Hepatocyte (in vitro differentiated cells): ENCODE measurements at regions not wholly inside any gene's neighbourhood (a gene's known extent, or its start where the extent isn't known, plus 50 kb on each side); places are given as distances from the start of the nearest gene placed in this dataset.
"Not testable (repeated sequence)": the region's sequence is repeated elsewhere in the genome, so short reads cannot be mapped to it uniquely, and the experiment has no call there.

ENCODE experiments used
- DNase-seq: peaks from one replicate; pipeline ENCODE4 v3.0.0-alpha.2; 2016; ENCODE audit warnings: low spot score
- H2AFZ ChIP-seq: fragments of 200-600 bp; sonication (generic); 2 replicates; pipeline ENCODE4 v1.6.0; 2016; ENCODE audit warnings: antibody characterized with exemption, mild to moderate bottlenecking
- H3K27ac ChIP-seq: fragments of 200-600 bp; sonication (generic); 2 replicates; pipeline ENCODE4 v1.5.1; 2016; ENCODE audit warnings: mild to moderate bottlenecking
- H3K27me3 ChIP-seq: fragments of 200-600 bp; sonication (generic); 2 replicates; pipeline ENCODE4 v1.6.1; 2016
- H3K36me3 ChIP-seq: fragments of 200-600 bp; sonication (generic); replicated peaks from 2 replicates; pipeline ENCODE4 v1.5.1; 2016; ENCODE audit warnings: low read depth; ENCODE audit not compliant: insufficient read depth
- H3K4me1 ChIP-seq: fragments of 200-600 bp; sonication (generic); 2 replicates; pipeline ENCODE4 v1.5.1; 2016; ENCODE audit warnings: mild to moderate bottlenecking, moderate library complexity; ENCODE audit not compliant: insufficient read depth
- H3K4me2 ChIP-seq: fragments of 200-600 bp; sonication (generic); 2 replicates; pipeline ENCODE4 v1.6.0; 2016
- H3K4me3 ChIP-seq: fragments of 200-600 bp; sonication (generic); 2 replicates; pipeline ENCODE4 v1.5.1; 2016; ENCODE audit warnings: mild to moderate bottlenecking
- H3K79me2 ChIP-seq: fragments of 200-600 bp; sonication (generic); 2 replicates; pipeline ENCODE4 v1.6.0; 2017; ENCODE audit warnings: mild to moderate bottlenecking
- H3K9me2 ChIP-seq: fragments of 200-600 bp; sonication (generic); replicated peaks from 2 replicates; pipeline ENCODE4 v1.6.0; 2017; ENCODE audit warnings: mild to moderate bottlenecking; ENCODE audit not compliant: insufficient read depth
- H3K9me3 ChIP-seq: fragments of 200-600 bp; sonication (generic); 2 replicates; pipeline ENCODE4 v1.5.1; 2016; ENCODE audit warnings: low read depth, mild to moderate bottlenecking
- H4K20me1 ChIP-seq: fragments of 200-600 bp; sonication (generic); 2 replicates; pipeline ENCODE4 v1.6.0; 2016; ENCODE audit warnings: mild to moderate bottlenecking; ENCODE audit not compliant: insufficient read depth, poor library complexity, severe bottlenecking
- EZH2 ChIP-seq: fragments of 200-600 bp; sonication (generic); IDR thresholded peaks from 2 replicates; pipeline ENCODE4 v1.6.1; 2016; ENCODE audit warnings: antibody characterized with exemption, mild to moderate bottlenecking, borderline replicate concordance
- EZH2phosphoT487 ChIP-seq: fragments of 200-600 bp; sonication (generic); IDR thresholded peaks from one replicate; pipeline ENCODE4 v1.6.1; 2018; ENCODE audit warnings: antibody characterized with exemption, mild to moderate bottlenecking, low read depth, moderate library complexity; ENCODE audit not compliant: unreplicated experiment, severe bottlenecking
- WGBS: methylation state at CpG from one replicate; pipeline ENCODE4 v1.1.6; 2016; ENCODE audit warnings: low lambda C conversion rate; ENCODE audit errors: missing lambda C conversion rate; 5-methylcytosine and 5-hydroxymethylcytosine counted together
- TF ChIP-seq, protein P1 (sequence below): fragments of 200-600 bp; sonication (generic); IDR thresholded peaks from 2 replicates; pipeline ENCODE4 v1.5.1; 2016; ENCODE audit warnings: antibody characterized with exemption, mild to moderate bottlenecking; ENCODE audit not compliant: poor library complexity

DNA sequence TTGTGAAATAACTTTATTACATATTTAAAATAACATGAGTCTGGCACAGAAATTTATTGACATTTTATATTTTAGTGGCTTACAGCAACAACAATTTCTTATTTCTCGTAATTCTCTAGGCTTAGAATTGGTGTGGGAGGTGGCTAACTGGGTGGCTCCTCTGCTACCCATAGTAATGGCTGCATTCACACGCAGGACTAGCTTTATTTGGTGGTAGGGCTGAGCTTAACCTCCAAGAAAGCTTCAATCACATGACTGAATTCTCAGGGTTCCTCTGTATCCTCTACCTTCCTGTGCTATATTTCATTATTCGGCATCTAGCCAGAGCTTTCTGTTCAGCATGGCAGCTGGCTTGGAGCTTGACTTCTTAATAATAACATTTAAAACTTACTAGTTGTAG is 138.8 kb downstream of the ZWINT start:
- H3K27me3 ChIP-seq, result no peaks in the 10 kb centered on the region
- H3K36me3 ChIP-seq, result no peaks in the 10 kb centered on the region
- H3K9me3 ChIP-seq, result no peaks in the 10 kb centered on the region
- H3K27ac ChIP-seq, result no peak overlapping the region
- no peaks in the 10 kb centered on the region for H3K4me1 ChIP-seq
- H4K20me1 ChIP-seq, result no peaks in the 10 kb centered on the region
- WGBS, result 82% methylated on average over 3 of the region's 3 CpGs
- TF ChIP-seq EZH2phosphoT487 (no peak), EZH2 (no peak)
- TF ChIP-seq, protein P1, sequence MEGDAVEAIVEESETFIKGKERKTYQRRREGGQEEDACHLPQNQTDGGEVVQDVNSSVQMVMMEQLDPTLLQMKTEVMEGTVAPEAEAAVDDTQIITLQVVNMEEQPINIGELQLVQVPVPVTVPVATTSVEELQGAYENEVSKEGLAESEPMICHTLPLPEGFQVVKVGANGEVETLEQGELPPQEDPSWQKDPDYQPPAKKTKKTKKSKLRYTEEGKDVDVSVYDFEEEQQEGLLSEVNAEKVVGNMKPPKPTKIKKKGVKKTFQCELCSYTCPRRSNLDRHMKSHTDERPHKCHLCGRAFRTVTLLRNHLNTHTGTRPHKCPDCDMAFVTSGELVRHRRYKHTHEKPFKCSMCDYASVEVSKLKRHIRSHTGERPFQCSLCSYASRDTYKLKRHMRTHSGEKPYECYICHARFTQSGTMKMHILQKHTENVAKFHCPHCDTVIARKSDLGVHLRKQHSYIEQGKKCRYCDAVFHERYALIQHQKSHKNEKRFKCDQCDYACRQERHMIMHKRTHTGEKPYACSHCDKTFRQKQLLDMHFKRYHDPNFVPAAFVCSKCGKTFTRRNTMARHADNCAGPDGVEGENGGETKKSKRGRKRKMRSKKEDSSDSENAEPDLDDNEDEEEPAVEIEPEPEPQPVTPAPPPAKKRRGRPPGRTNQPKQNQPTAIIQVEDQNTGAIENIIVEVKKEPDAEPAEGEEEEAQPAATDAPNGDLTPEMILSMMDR, result no peak
- H3K79me2 ChIP-seq, result no peaks in the 10 kb centered on the region
- no peak for DNase-seq
- no peak overlapping the region for H2AFZ ChIP-seq
- no peaks in the 10 kb centered on the region for H3K9me2 ChIP-seq
- no peak overlapping the region for H3K4me3 ChIP-seq
- H3K4me2 ChIP-seq, result no peak overlapping the region

DNA sequence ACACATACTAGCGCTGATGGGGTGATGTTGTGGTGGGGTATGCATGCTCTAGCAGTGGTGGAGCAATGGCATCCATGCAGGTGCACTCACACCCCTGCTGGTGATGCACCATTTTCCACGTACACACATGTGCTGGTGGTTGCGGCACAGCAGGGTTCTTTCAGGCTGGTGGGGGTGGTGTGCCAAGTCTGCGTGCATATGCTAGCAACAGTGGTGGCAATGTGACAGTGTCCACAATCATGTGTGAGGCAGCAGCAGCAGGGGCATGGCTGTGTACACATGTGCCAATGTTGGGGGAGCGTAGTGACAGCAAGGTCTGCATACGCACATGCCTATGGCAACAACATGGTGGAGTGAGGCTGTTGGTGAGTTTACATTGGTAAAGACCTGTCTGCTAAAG is 148.1 kb downstream of the ZWINT start:
- H3K4me2 ChIP-seq, result no peak overlapping the region
- H3K9me3 ChIP-seq, result no peaks in the 10 kb centered on the region
- H4K20me1 ChIP-seq, result no peaks in the 10 kb centered on the region
- no peaks in the 10 kb centered on the region for H3K9me2 ChIP-seq
- no peak for DNase-seq
- H2AFZ ChIP-seq, result no peak overlapping the region
- no peak overlapping the region for H3K27ac ChIP-seq
- 96% methylated on average over 6 of the region's 6 CpGs for WGBS
- H3K36me3 ChIP-seq, result no peaks in the 10 kb centered on the region
- no peaks in the 10 kb centered on the region for H3K79me2 ChIP-seq
- no peaks in the 10 kb centered on the region for H3K27me3 ChIP-seq
- no peaks in the 10 kb centered on the region for H3K4me1 ChIP-seq
- TF ChIP-seq EZH2phosphoT487, result no peak
- no peak for TF ChIP-seq EZH2
- TF ChIP-seq, protein P1, result no peak
- H3K4me3 ChIP-seq, result no peak overlapping the region

- H3K4me3 ChIP-seq, result no peak overlapping the region
- H3K27ac ChIP-seq, result no peak overlapping the region
- H3K36me3 ChIP-seq, result no peaks in the 10 kb centered on the region
- H3K27me3 ChIP-seq, result no peaks in the 10 kb centered on the region
- H2AFZ ChIP-seq, result no peak overlapping the region
- no peaks in the 10 kb centered on the region for H3K9me2 ChIP-seq
- H3K9me3 ChIP-seq, result no peaks in the 10 kb centered on the region
- 73% methylated on average over 2 of the region's 2 CpGs for WGBS
- H3K79me2 ChIP-seq, result no peaks in the 10 kb centered on the region
- no peaks in the 10 kb centered on the region for H3K4me1 ChIP-seq
- no peaks in the 10 kb centered on the region for H4K20me1 ChIP-seq
- DNase-seq, result no peak
- TF ChIP-seq EZH2 (no peak), EZH2phosphoT487 (no peak)
- TF ChIP-seq, protein P1, result no peak
- no peak overlapping the region for H3K4me2 ChIP-seq
These were observed 179.5 kb downstream of the ZWINT start for GRCh38 chr10:56181607-56182006.

- Histone ChIP-seq H3K79me2 (no peaks in the 10 kb centered on the region), H3K36me3 (no peaks in the 10 kb centered on the region), H4K20me1 (no peaks in the 10 kb centered on the region), H3K4me1 (no peaks in the 10 kb centered on the region), H3K9me3 (no peaks in the 10 kb centered on the region), H3K4me3 (no peak overlapping the region), H3K9me2 (no peaks in the 10 kb centered on the region), H3K4me2 (no peak overlapping the region), H2AFZ (no peak overlapping the region), H3K27me3 (no peaks in the 10 kb centered on the region), H3K27ac (no peak overlapping the region)
- TF ChIP-seq EZH2phosphoT487 (no peak), EZH2 (no peak)
- TF ChIP-seq, protein P1, result no peak
- 51% methylated on average over 4 of the region's 4 CpGs for WGBS
- DNase-seq, result no peak
These were observed 182.8 kb downstream of the ZWINT start for GRCh38 chr10:56178210-56178609.

DNA sequence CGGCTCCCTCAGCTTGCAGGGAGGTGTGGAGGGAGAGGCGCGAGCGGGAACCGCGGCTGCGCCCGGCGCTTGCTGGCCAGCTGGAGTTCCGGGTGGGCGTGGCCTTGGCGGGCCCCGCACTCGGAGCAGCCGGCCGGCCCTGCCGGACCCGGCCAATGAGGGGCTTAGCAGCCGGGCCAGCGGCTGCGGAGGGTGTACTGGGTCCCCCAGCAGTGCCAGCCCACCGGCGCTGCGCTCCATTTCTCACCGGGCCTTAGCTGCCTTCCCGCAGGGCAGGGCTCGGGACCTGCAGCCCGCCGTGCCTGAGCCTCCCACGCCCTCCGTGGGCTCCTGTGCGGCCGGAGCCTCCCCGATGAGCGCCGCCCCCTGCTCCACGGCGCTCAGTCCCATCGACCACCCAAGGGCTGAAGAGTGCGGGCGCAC is 206.0 kb downstream of the ZWINT start:
- WGBS, result 48% methylated on average over 35 of the region's 41 CpGs
- not testable (repeated sequence) for H3K9me2 ChIP-seq

More for the DNA sequence above, 206.0 kb downstream of the ZWINT start:
- H3K4me1 ChIP-seq, H3K79me2 ChIP-seq, H3K27me3 ChIP-seq, H3K9me3 ChIP-seq, H4K20me1 ChIP-seq, H3K36me3 ChIP-seq: not testable (repeated sequence)
- H3K4me2 ChIP-seq, result peak overlapping the region; percentile 70
- peak; percentile 50 for DNase-seq
- H3K27ac ChIP-seq, result peak overlapping the region; percentile 43
- H3K4me3 ChIP-seq, result peak overlapping the region; percentile 10
- peak overlapping the region; percentile 43 for H2AFZ ChIP-seq
